ENCODE measurements at regions not wholly inside any gene's neighbourhood (a gene's known extent, or its start where the extent isn't known, plus 50 kb on each side); places are given as distances from the start of the nearest gene placed in this dataset.

DNA sequence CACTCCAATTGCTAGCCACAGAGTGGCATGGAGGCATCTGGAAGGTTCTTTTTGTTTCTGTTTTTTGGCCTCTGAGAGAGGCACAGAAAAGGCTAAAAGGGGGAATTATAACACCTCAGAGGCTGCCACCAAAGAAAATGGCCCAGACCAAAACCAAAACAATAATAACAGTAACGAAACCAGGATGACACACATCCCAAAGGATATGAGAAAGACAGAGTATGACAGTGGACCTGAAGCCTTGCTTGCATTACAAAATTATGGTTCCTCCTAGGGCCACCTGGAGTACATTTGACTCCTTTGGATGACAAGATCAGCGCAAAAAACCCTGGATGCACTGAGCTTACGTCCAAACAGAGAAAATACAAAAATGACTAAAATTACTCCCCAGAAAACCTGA lies 152.7 kb downstream of the AEBP2 start:
- Mint-ChIP-seq H3K4me3 (no peak overlapping the region), H3K27me3 (ENCODE audit: low read depth in 3 of 3) (peaks cover 0 to 2% (median 0%) of the 10 kb centered on the region in 3 donors), H3K9me3 (peaks cover 0 to 6% (median 2%) of the 10 kb centered on the region in 7 donors), H3K36me3 (no peaks in the 10 kb centered on the region), H3K27ac (no peak overlapping the region), H3K4me1 (no peaks in the 10 kb centered on the region)
- no peak for DNase-seq
- H3K9me3 ChIP-seq (replicated peaks in 1 of 2; ENCODE audit: control insufficient read depth in 1 of 2, insufficient read depth in 1 of 2, low read length in 2 of 2), result no peaks in the 10 kb centered on the region
- H3K27ac ChIP-seq (ENCODE audit: low read depth in 1 of 2, low read length in 2 of 2), result no peak overlapping the region
- TF ChIP-seq, protein P1, sequence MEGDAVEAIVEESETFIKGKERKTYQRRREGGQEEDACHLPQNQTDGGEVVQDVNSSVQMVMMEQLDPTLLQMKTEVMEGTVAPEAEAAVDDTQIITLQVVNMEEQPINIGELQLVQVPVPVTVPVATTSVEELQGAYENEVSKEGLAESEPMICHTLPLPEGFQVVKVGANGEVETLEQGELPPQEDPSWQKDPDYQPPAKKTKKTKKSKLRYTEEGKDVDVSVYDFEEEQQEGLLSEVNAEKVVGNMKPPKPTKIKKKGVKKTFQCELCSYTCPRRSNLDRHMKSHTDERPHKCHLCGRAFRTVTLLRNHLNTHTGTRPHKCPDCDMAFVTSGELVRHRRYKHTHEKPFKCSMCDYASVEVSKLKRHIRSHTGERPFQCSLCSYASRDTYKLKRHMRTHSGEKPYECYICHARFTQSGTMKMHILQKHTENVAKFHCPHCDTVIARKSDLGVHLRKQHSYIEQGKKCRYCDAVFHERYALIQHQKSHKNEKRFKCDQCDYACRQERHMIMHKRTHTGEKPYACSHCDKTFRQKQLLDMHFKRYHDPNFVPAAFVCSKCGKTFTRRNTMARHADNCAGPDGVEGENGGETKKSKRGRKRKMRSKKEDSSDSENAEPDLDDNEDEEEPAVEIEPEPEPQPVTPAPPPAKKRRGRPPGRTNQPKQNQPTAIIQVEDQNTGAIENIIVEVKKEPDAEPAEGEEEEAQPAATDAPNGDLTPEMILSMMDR (IDR thresholded peaks at IDR 0.05), result no peak
- H3K4me2 ChIP-seq (replicated peaks; ENCODE audit: extremely low read depth, low read length, poor library complexity, severe bottlenecking), result no peak overlapping the region
- 89% methylated on average over 1 of the region's 3 CpGs for WGBS (ENCODE audit: insufficient coverage)
- intact Hi-C loops (cut with micrococcal nuclease), result no loop called here
- H3K27me3 ChIP-seq (ENCODE audit: control insufficient read depth in 2 of 2, insufficient read depth in 2 of 2, low read length in 2 of 2), result no peaks in the 10 kb centered on the region
- H3K79me2 ChIP-seq (ENCODE audit: insufficient read depth, low read length), result no peaks in the 10 kb centered on the region
- no peak overlapping the region for H3K9ac ChIP-seq (ENCODE audit: insufficient read depth, low read length, poor library complexity, severe bottlenecking)
- H3K36me3 ChIP-seq (replicated peaks in 1 of 2; ENCODE audit: control insufficient read depth in 1 of 2, insufficient read depth in 2 of 2, low read length in 2 of 2), result no peaks in the 10 kb centered on the region
- H3K4me3 ChIP-seq (replicated peaks in 1 of 3; ENCODE audit: low read depth in 2 of 3, low read length in 3 of 3), result no peak overlapping the region
- no peaks in the 10 kb centered on the region for H4K20me1 ChIP-seq (ENCODE audit: insufficient read depth, low read length)
- peaks cover 0 to 9% of the 10 kb centered on the region in 2 donors for H3K4me1 ChIP-seq (ENCODE audit: control insufficient read depth in 1 of 2, insufficient read depth in 2 of 2, low read length in 2 of 2)
- H2AFZ ChIP-seq (ENCODE audit: insufficient read depth, low read depth, low read length, poor library complexity, severe bottlenecking), result no peak overlapping the region

DNA sequence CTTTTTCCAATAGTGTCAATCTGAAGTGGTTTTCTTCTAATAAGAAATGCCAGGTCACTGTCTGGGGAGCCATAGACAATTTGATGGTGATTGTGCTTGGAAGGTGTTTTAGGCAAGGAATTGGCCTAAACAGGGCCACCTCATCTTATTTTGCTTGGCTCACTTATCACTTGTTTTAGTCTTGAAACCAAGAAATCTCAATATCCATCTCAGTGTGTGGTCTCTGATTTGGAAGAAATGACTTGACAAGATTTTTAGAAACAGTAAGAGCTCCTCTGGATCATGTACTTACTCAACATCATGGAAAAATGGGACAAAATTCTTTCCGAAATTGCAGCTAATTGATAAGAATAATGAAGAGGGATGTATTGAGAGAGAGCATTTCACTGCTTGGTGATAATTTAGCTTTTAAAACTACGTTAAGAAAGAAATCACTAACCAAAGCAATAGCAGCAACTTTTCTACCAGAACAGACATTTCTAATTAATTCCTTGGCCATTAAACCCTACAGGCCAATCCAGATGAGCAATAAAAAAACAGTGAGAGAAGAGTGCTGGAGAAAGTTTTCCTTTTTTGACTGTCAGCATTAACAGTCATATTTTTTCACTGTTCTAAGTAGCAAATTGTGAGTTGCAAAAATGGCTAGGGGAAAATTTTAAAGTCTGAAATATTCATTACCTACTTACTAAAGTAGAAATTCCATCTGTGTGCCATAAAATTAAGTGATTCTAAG lies 157.3 kb downstream of the AEBP2 start:
- no peak overlapping the region for H3K27ac Mint-ChIP-seq
- no peaks in the 10 kb centered on the region for H4K20me1 ChIP-seq (ENCODE audit: insufficient read depth, low read length)
- no CpG with 5 or more reads among the region's 2 CpGs for WGBS (ENCODE audit: insufficient coverage)

More for the DNA sequence above, 157.3 kb downstream of the AEBP2 start:
- Histone ChIP-seq H3K4me1 (ENCODE audit: control insufficient read depth in 1 of 2, insufficient read depth in 2 of 2, low read length in 2 of 2) (no peaks in the 10 kb centered on the region), H3K4me2 (replicated peaks; ENCODE audit: extremely low read depth, low read length, poor library complexity, severe bottlenecking) (no peak overlapping the region), H3K27ac (ENCODE audit: low read depth in 1 of 2, low read length in 2 of 2) (no peak overlapping the region), H3K79me2 (ENCODE audit: insufficient read depth, low read length) (no peaks in the 10 kb centered on the region), H3K36me3 (replicated peaks in 1 of 2; ENCODE audit: control insufficient read depth in 1 of 2, insufficient read depth in 2 of 2, low read length in 2 of 2) (no peaks in the 10 kb centered on the region), H2AFZ (ENCODE audit: insufficient read depth, low read depth, low read length, poor library complexity, severe bottlenecking) (no peak overlapping the region), H3K4me3 (replicated peaks in 1 of 3; ENCODE audit: low read depth in 2 of 3, low read length in 3 of 3) (no peak overlapping the region), H3K9me3 (replicated peaks in 1 of 2; ENCODE audit: control insufficient read depth in 1 of 2, insufficient read depth in 1 of 2, low read length in 2 of 2) (no peaks in the 10 kb centered on the region), H3K27me3 (ENCODE audit: control insufficient read depth in 2 of 2, insufficient read depth in 2 of 2, low read length in 2 of 2) (no peaks in the 10 kb centered on the region), H3K9ac (ENCODE audit: insufficient read depth, low read length, poor library complexity, severe bottlenecking) (no peak overlapping the region)
- TF ChIP-seq, protein P1 (IDR thresholded peaks at IDR 0.05), result no peak
- H3K36me3 Mint-ChIP-seq, result no peaks in the 10 kb centered on the region
- no peaks in the 10 kb centered on the region for H3K4me1 Mint-ChIP-seq
- H3K4me3 Mint-ChIP-seq, result no peak overlapping the region
- H3K9me3 Mint-ChIP-seq, result peaks cover 0 to 6% (median 0%) of the 10 kb centered on the region in 7 donors
- intact Hi-C loops (cut with micrococcal nuclease), result no loop called here
- no peak for DNase-seq
- peaks cover 0 to 2% (median 0%) of the 10 kb centered on the region in 3 donors for H3K27me3 Mint-ChIP-seq (ENCODE audit: low read depth in 3 of 3)
